OCI-LY3 (cell line): ENCODE measurements at regions not wholly inside any gene's neighbourhood (a gene's known extent, or its start where the extent isn't known, plus 50 kb on each side); places are given as distances from the start of the nearest gene placed in this dataset.

Experiments used
- H2AFZ ChIP-seq: fragments of 200-600, 300-600 bp; shearing (Covaris generic); 2 replicates; pipeline ENCODE4 v1.6.0; 2014; ENCODE audit warnings: antibody characterized with exemption, low read depth, low read length
- H3K27ac ChIP-seq: fragments of 200-600, 300-600 bp; sonication (generic); 2 replicates; pipeline ENCODE4 v1.5.1; 2014; ENCODE audit warnings: mild to moderate bottlenecking, low read length, moderate library complexity, mixed read lengths
- H3K27me3 ChIP-seq: fragments of 200-600, 300-600 bp; sonication (generic); 2 replicates; pipeline ENCODE4 v1.6.1; 2014; ENCODE audit warnings: low read depth, low read length, mixed read lengths
- H3K36me3 ChIP-seq: fragments of 200-600, 300-600 bp; sonication (generic); replicated peaks from 2 replicates; pipeline ENCODE3; 2014; ENCODE audit warnings: low read depth, low read length, mixed read lengths
- H3K4me1 ChIP-seq: fragments of 300-600, 200-600 bp; sonication (generic); 2 replicates; pipeline ENCODE4 v1.6.1; 2014; ENCODE audit warnings: low read length, mixed read lengths
- H3K4me2 ChIP-seq: fragments of 200-600, 300-600 bp; sonication (generic); 2 replicates; pipeline ENCODE4 v1.6.1; 2014; ENCODE audit warnings: low read length, mixed read lengths
- H3K4me3 ChIP-seq: fragments of 300-600, 200-600 bp; sonication (generic); 2 replicates; pipeline ENCODE4 v1.5.1; 2014; ENCODE audit warnings: antibody characterized with exemption, mild to moderate bottlenecking, low read length, moderate library complexity
- H3K79me2 ChIP-seq: fragments of 300-600, 200-600 bp; shearing (Covaris generic); 2 replicates; pipeline ENCODE4 v1.6.1; 2014; ENCODE audit warnings: mild to moderate bottlenecking, low read length, mixed read lengths
- H3K9ac ChIP-seq: fragments of 300-600, 200-600 bp; shearing (Covaris generic); 2 replicates; pipeline ENCODE4 v1.6.0; 2014; ENCODE audit warnings: mild to moderate bottlenecking, low read length, moderate library complexity
- H3K9me3 ChIP-seq: fragments of 200-600, 300-600 bp; shearing (Covaris generic); 2 replicates; pipeline ENCODE4 v1.6.1; 2014; ENCODE audit warnings: low read length, mixed read lengths; ENCODE audit not compliant: insufficient read depth
- H4K20me1 ChIP-seq: fragments of 200-600, 300-600 bp; sonication (generic); 2 replicates; pipeline ENCODE4 v1.6.1; 2016; ENCODE audit warnings: low read length, mixed read lengths; ENCODE audit not compliant: insufficient read depth
- CTCF ChIP-seq: fragments of 200-600, 300-600 bp; sonication (generic); IDR thresholded peaks from 2 replicates; pipeline ENCODE4 v1.5.1; 2014; ENCODE audit warnings: antibody characterized with exemption, low read length, low read depth
- EZH2phosphoT487 ChIP-seq: fragments of 200-600 bp; shearing (Covaris generic); IDR thresholded peaks from 2 replicates; pipeline ENCODE4 v1.6.1; 2018; ENCODE audit warnings: antibody characterized with exemption, mixed run types, low read depth

GRCh38 chr10:123952099-123952498 is 60.5 kb upstream of the CPXM2 start:
- Histone ChIP-seq H3K79me2 (no peaks in the 10 kb centered on the region), H3K4me1 (no peaks in the 10 kb centered on the region), H3K4me3 (no peak overlapping the region), H3K27ac (no peak overlapping the region), H2AFZ (no peak overlapping the region), H3K4me2 (no peak overlapping the region), H3K9ac (no peak overlapping the region), H4K20me1 (no peaks in the 10 kb centered on the region), H3K27me3 (peaks cover 6% of the 10 kb centered on the region; the same call in 1 of the 2 replicates), H3K36me3 (no peaks in the 10 kb centered on the region), H3K9me3 (no peaks in the 10 kb centered on the region)
- no peak for TF ChIP-seq CTCF
- no peak for TF ChIP-seq EZH2phosphoT487

- Histone ChIP-seq H3K36me3 (no peaks in the 10 kb centered on the region), H3K27ac (no peak overlapping the region)
- TF ChIP-seq EZH2phosphoT487 (no peak), CTCF (no peak)
These were observed 56.6 kb upstream of the CPXM2 start for GRCh38 chr10:123948030-123948823.

GRCh38 chr10:123945325-123945920 is 53.8 kb upstream of the CPXM2 start:
- no peak overlapping the region for H3K4me3 ChIP-seq
- no peaks in the 10 kb centered on the region for H3K4me1 ChIP-seq
- no peaks in the 10 kb centered on the region for H4K20me1 ChIP-seq
- no peak overlapping the region for H3K27ac ChIP-seq
- no peak overlapping the region for H3K4me2 ChIP-seq
- 0 out of 2 replicates have a peak overlapping the region, but pooled peaks have one; percentile 39 for H2AFZ ChIP-seq
- no peaks in the 10 kb centered on the region for H3K36me3 ChIP-seq
- no peak for TF ChIP-seq CTCF
- TF ChIP-seq EZH2phosphoT487, result no peak
- H3K9ac ChIP-seq, result no peak overlapping the region
- H3K9me3 ChIP-seq, result no peaks in the 10 kb centered on the region
- H3K27me3 ChIP-seq, result no peaks in the 10 kb centered on the region
- H3K79me2 ChIP-seq, result no peaks in the 10 kb centered on the region

More at GRCh38 chr10:123948030-123948823, 56.6 kb upstream of the CPXM2 start:
- no peak overlapping the region for H3K4me3 ChIP-seq
- no peaks in the 10 kb centered on the region for H4K20me1 ChIP-seq
- no peak overlapping the region for H2AFZ ChIP-seq
- no peaks in the 10 kb centered on the region for H3K4me1 ChIP-seq
- H3K4me2 ChIP-seq, result no peak overlapping the region
- H3K9ac ChIP-seq, result no peak overlapping the region
- H3K9me3 ChIP-seq, result no peaks in the 10 kb centered on the region
- H3K79me2 ChIP-seq, result no peaks in the 10 kb centered on the region
- peaks cover 6% of the 10 kb centered on the region; the same call in 1 of the 2 replicates for H3K27me3 ChIP-seq

- H3K4me3 ChIP-seq, result no peak overlapping the region
- no peaks in the 10 kb centered on the region for H3K79me2 ChIP-seq
- H3K36me3 ChIP-seq, result no peaks in the 10 kb centered on the region
- TF ChIP-seq CTCF, result no peak
- TF ChIP-seq EZH2phosphoT487, result no peak
- no peaks in the 10 kb centered on the region for H4K20me1 ChIP-seq
- no peak overlapping the region for H3K4me2 ChIP-seq
- no peak overlapping the region for H3K27ac ChIP-seq
- no peaks in the 10 kb centered on the region for H3K9me3 ChIP-seq
- H3K9ac ChIP-seq, result no peak overlapping the region
- H2AFZ ChIP-seq, result no peak overlapping the region
- no peaks in the 10 kb centered on the region for H3K4me1 ChIP-seq
- no peaks in the 10 kb centered on the region for H3K27me3 ChIP-seq
These were observed 53.1 kb upstream of the CPXM2 start for GRCh38 chr10:123944661-123945060.
